22Rv1 (cell line): ENCODE measurements at regions not wholly inside any gene's neighbourhood (a gene's known extent, or its start where the extent isn't known, plus 50 kb on each side); places are given as distances from the start of the nearest gene placed in this dataset.

ENCODE experiments used
- H3K27ac ChIP-seq: fragments of 450-650 bp; 2 replicates; pipeline ENCODE4 v1.5.1; 2017
- CTCF ChIP-seq: fragments of 450-650 bp; IDR thresholded peaks from 2 replicates; pipeline ENCODE4 v1.5.1; 2017; ENCODE audit warnings: mild to moderate bottlenecking
- ZFX ChIP-seq: fragments of 450-650 bp; IDR thresholded peaks from 2 replicates; pipeline ENCODE4 v1.6.1; 2017; ENCODE audit warnings: antibody characterized with exemption, borderline replicate concordance

GRCh38 chr10:124278356-124278755, 140.4 kb downstream of the OAT start:
- TF ChIP-seq CTCF: no peak
- no peak for TF ChIP-seq ZFX
- no peak overlapping the region for H3K27ac ChIP-seq

GRCh38 chr10:124273141-124273540, 145.6 kb downstream of the OAT start:
- TF ChIP-seq CTCF (no peak), ZFX (no peak)
- no peak overlapping the region for H3K27ac ChIP-seq

GRCh38 chr10:124271676-124272075, 147.0 kb downstream of the OAT start:
- no peak for TF ChIP-seq ZFX
- TF ChIP-seq CTCF: no peak
- H3K27ac ChIP-seq: no peak overlapping the region

- TF ChIP-seq ZFX: no peak
- no peak for TF ChIP-seq CTCF
- H3K27ac ChIP-seq: no peak overlapping the region
Observed at GRCh38 chr10:124270530-124271327, 148.0 kb downstream of the OAT start.

GRCh38 chr10:124268976-124269375, 149.7 kb downstream of the OAT start:
- no peak for TF ChIP-seq CTCF
- TF ChIP-seq ZFX: no peak
- no peak overlapping the region for H3K27ac ChIP-seq

- no peak for TF ChIP-seq ZFX
- TF ChIP-seq CTCF: no peak
- no peak overlapping the region for H3K27ac ChIP-seq
Observed at GRCh38 chr10:124267911-124268549, 150.7 kb downstream of the OAT start.

- TF ChIP-seq ZFX (no peak), CTCF (no peak)
- no peak overlapping the region for H3K27ac ChIP-seq
Observed at GRCh38 chr10:124267231-124267885, 151.4 kb downstream of the OAT start.
